ENCODE measurements at regions not wholly inside any gene's neighbourhood (a gene's known extent, or its start where the extent isn't known, plus 50 kb on each side); places are given as distances from the start of the nearest gene placed in this dataset.
A peak's percentile ranks its signal among the peaks of the same experiment; 100 is the strongest.

GRCh38 chr12:127174881-127175280, 1092.1 kb upstream of the TMEM132C start:
- H3K9me3 Mint-ChIP-seq: peaks cover 10% of the 10 kb centered on the region
- peaks cover 2% of the 10 kb centered on the region for H3K36me3 Mint-ChIP-seq (ENCODE audit: insufficient read depth)
- DNase-seq (ENCODE audit: low spot score in 2 of 2) (no peak), ATAC-seq (replicated peaks; ENCODE audit: extremely low read depth, poor library complexity, severe bottlenecking) (no peak)
- no peak overlapping the region for H3K4me3 Mint-ChIP-seq
- H3K27ac Mint-ChIP-seq (ENCODE audit: low read depth): no peak overlapping the region
- no peaks in the 10 kb centered on the region for H3K4me1 Mint-ChIP-seq
- H3K27me3 Mint-ChIP-seq: peaks cover 25% of the 10 kb centered on the region

GRCh38 chr12:127175361-127175760, 1091.6 kb upstream of the TMEM132C start:
- Mint-ChIP-seq H3K4me1 (no peaks in the 10 kb centered on the region), H3K4me3 (no peak overlapping the region), H3K27me3 (peaks cover 25% of the 10 kb centered on the region), H3K27ac (ENCODE audit: low read depth) (no peak overlapping the region), H3K9me3 (peaks cover 10% of the 10 kb centered on the region), H3K36me3 (ENCODE audit: insufficient read depth) (peaks cover 2% of the 10 kb centered on the region)
- DNase-seq (ENCODE audit: low spot score in 2 of 2) (no peak), ATAC-seq (replicated peaks; ENCODE audit: extremely low read depth, poor library complexity, severe bottlenecking) (no peak)

- Mint-ChIP-seq H3K4me1 (no peaks in the 10 kb centered on the region), H3K4me3 (no peak overlapping the region), H3K36me3 (ENCODE audit: insufficient read depth) (peaks cover 2% of the 10 kb centered on the region), H3K9me3 (peaks cover 10% of the 10 kb centered on the region), H3K27ac (ENCODE audit: low read depth) (no peak overlapping the region), H3K27me3 (peaks cover 18% of the 10 kb centered on the region)
- DNase-seq (ENCODE audit: low spot score in 2 of 2) (peak in 1 of 2 donors; percentile 6), ATAC-seq (replicated peaks; ENCODE audit: extremely low read depth, poor library complexity, severe bottlenecking) (no peak)
Measured at GRCh38 chr12:127176804-127177203, 1090.2 kb upstream of the TMEM132C start.

GRCh38 chr12:127178052-127178451, 1088.9 kb upstream of the TMEM132C start:
- Mint-ChIP-seq H3K27ac (ENCODE audit: low read depth) (no peak overlapping the region), H3K27me3 (peaks cover 25% of the 10 kb centered on the region), H3K4me1 (no peaks in the 10 kb centered on the region), H3K4me3 (no peak overlapping the region), H3K9me3 (peaks cover 10% of the 10 kb centered on the region), H3K36me3 (ENCODE audit: insufficient read depth) (peaks cover 2% of the 10 kb centered on the region)
- no peak for ATAC-seq (replicated peaks; ENCODE audit: extremely low read depth, poor library complexity, severe bottlenecking)
- no peak for DNase-seq (ENCODE audit: low spot score in 2 of 2)

- Mint-ChIP-seq H3K36me3 (ENCODE audit: insufficient read depth) (no peaks in the 10 kb centered on the region), H3K4me3 (no peak overlapping the region), H3K27me3 (peaks cover 26% of the 10 kb centered on the region), H3K27ac (ENCODE audit: low read depth) (no peak overlapping the region), H3K9me3 (peaks cover 10% of the 10 kb centered on the region), H3K4me1 (no peaks in the 10 kb centered on the region)
- ATAC-seq (replicated peaks; ENCODE audit: extremely low read depth, poor library complexity, severe bottlenecking) (no peak), DNase-seq (ENCODE audit: low spot score in 2 of 2) (no peak)
Measured at GRCh38 chr12:127178463-127178862, 1088.5 kb upstream of the TMEM132C start.

GRCh38 chr12:127179176-127179575, 1087.8 kb upstream of the TMEM132C start:
- no peak for ATAC-seq (replicated peaks; ENCODE audit: extremely low read depth, poor library complexity, severe bottlenecking)
- H3K36me3 Mint-ChIP-seq (ENCODE audit: insufficient read depth): no peaks in the 10 kb centered on the region
- H3K4me3 Mint-ChIP-seq: no peak overlapping the region
- H3K4me1 Mint-ChIP-seq: no peaks in the 10 kb centered on the region
- no peak overlapping the region for H3K27ac Mint-ChIP-seq (ENCODE audit: low read depth)
- peaks cover 10% of the 10 kb centered on the region for H3K9me3 Mint-ChIP-seq
- DNase-seq (ENCODE audit: low spot score in 2 of 2): no peak
- H3K27me3 Mint-ChIP-seq: peaks cover 26% of the 10 kb centered on the region

- DNase-seq (ENCODE audit: low spot score in 2 of 2) (no peak), ATAC-seq (replicated peaks; ENCODE audit: extremely low read depth, poor library complexity, severe bottlenecking) (no peak)
- peaks cover 5% of the 10 kb centered on the region for H3K9me3 Mint-ChIP-seq
- peaks cover 2% of the 10 kb centered on the region for H3K36me3 Mint-ChIP-seq (ENCODE audit: insufficient read depth)
- no peaks in the 10 kb centered on the region for H3K4me1 Mint-ChIP-seq
- no peak overlapping the region for H3K27ac Mint-ChIP-seq (ENCODE audit: low read depth)
- no peak overlapping the region for H3K4me3 Mint-ChIP-seq
- H3K27me3 Mint-ChIP-seq: peaks cover 26% of the 10 kb centered on the region
Measured at GRCh38 chr12:127182018-127182417, 1085.0 kb upstream of the TMEM132C start.

- no peaks in the 10 kb centered on the region for H3K4me1 Mint-ChIP-seq
- no peak overlapping the region for H3K4me3 Mint-ChIP-seq
- peaks cover 2% of the 10 kb centered on the region for H3K36me3 Mint-ChIP-seq (ENCODE audit: insufficient read depth)
- H3K27ac Mint-ChIP-seq (ENCODE audit: low read depth): no peak overlapping the region
- no peaks in the 10 kb centered on the region for H3K9me3 Mint-ChIP-seq
- DNase-seq (ENCODE audit: low spot score in 2 of 2) (peak in 1 of 2 donors; percentile 1), ATAC-seq (replicated peaks; ENCODE audit: extremely low read depth, poor library complexity, severe bottlenecking) (no peak)
- peaks cover 20% of the 10 kb centered on the region for H3K27me3 Mint-ChIP-seq
Measured at GRCh38 chr12:127189992-127190391, 1077.0 kb upstream of the TMEM132C start.

GRCh38 chr12:127191129-127191528, 1075.8 kb upstream of the TMEM132C start:
- H3K4me1 Mint-ChIP-seq: no peaks in the 10 kb centered on the region
- no peak overlapping the region for H3K4me3 Mint-ChIP-seq
- peaks cover 23% of the 10 kb centered on the region for H3K27me3 Mint-ChIP-seq
- ATAC-seq (replicated peaks; ENCODE audit: extremely low read depth, poor library complexity, severe bottlenecking) (no peak), DNase-seq (ENCODE audit: low spot score in 2 of 2) (no peak)
- H3K27ac Mint-ChIP-seq (ENCODE audit: low read depth): no peak overlapping the region
- H3K36me3 Mint-ChIP-seq (ENCODE audit: insufficient read depth): no peaks in the 10 kb centered on the region
- H3K9me3 Mint-ChIP-seq: no peaks in the 10 kb centered on the region

- no peak overlapping the region for H3K27ac Mint-ChIP-seq (ENCODE audit: low read depth)
- ATAC-seq (replicated peaks; ENCODE audit: extremely low read depth, poor library complexity, severe bottlenecking) (no peak), DNase-seq (ENCODE audit: low spot score in 2 of 2) (no peak)
- H3K9me3 Mint-ChIP-seq: no peaks in the 10 kb centered on the region
- H3K4me3 Mint-ChIP-seq: no peak overlapping the region
- no peaks in the 10 kb centered on the region for H3K36me3 Mint-ChIP-seq (ENCODE audit: insufficient read depth)
- no peaks in the 10 kb centered on the region for H3K4me1 Mint-ChIP-seq
- peaks cover 28% of the 10 kb centered on the region for H3K27me3 Mint-ChIP-seq
Measured at GRCh38 chr12:127192391-127192790, 1074.6 kb upstream of the TMEM132C start.

GRCh38 chr12:127193341-127193740, 1073.6 kb upstream of the TMEM132C start:
- H3K9me3 Mint-ChIP-seq: no peaks in the 10 kb centered on the region
- no peak for ATAC-seq (replicated peaks; ENCODE audit: extremely low read depth, poor library complexity, severe bottlenecking)

GRCh38 chr12:127194176-127194575, 1072.8 kb upstream of the TMEM132C start:
- H3K27me3 Mint-ChIP-seq: peaks cover 33% of the 10 kb centered on the region
- DNase-seq (ENCODE audit: low spot score in 2 of 2): no peak
- H3K27ac Mint-ChIP-seq (ENCODE audit: low read depth): no peak overlapping the region
- no peaks in the 10 kb centered on the region for H3K4me1 Mint-ChIP-seq
- no peak for ATAC-seq (replicated peaks; ENCODE audit: extremely low read depth, poor library complexity, severe bottlenecking)
- no peaks in the 10 kb centered on the region for H3K9me3 Mint-ChIP-seq
- no peaks in the 10 kb centered on the region for H3K36me3 Mint-ChIP-seq (ENCODE audit: insufficient read depth)
- H3K4me3 Mint-ChIP-seq: no peak overlapping the region

More at GRCh38 chr12:127193341-127193740, 1073.6 kb upstream of the TMEM132C start:
- Mint-ChIP-seq H3K36me3 (ENCODE audit: insufficient read depth) (no peaks in the 10 kb centered on the region), H3K27ac (ENCODE audit: low read depth) (no peak overlapping the region), H3K4me1 (no peaks in the 10 kb centered on the region), H3K4me3 (no peak overlapping the region), H3K27me3 (peaks cover 26% of the 10 kb centered on the region)
- DNase-seq (ENCODE audit: low spot score in 2 of 2): no peak

- no peak for ATAC-seq (replicated peaks; ENCODE audit: extremely low read depth, poor library complexity, severe bottlenecking)
- peaks cover 7% of the 10 kb centered on the region for H3K9me3 Mint-ChIP-seq
Measured at GRCh38 chr12:127205781-127206555, 1061.0 kb upstream of the TMEM132C start.

More at GRCh38 chr12:127205781-127206555, 1061.0 kb upstream of the TMEM132C start:
- Mint-ChIP-seq H3K27ac (ENCODE audit: low read depth) (no peak overlapping the region), H3K4me3 (no peak overlapping the region), H3K27me3 (peaks cover 43% of the 10 kb centered on the region), H3K36me3 (ENCODE audit: insufficient read depth) (no peaks in the 10 kb centered on the region), H3K4me1 (no peaks in the 10 kb centered on the region)
- no peak for DNase-seq (ENCODE audit: low spot score in 2 of 2)
